Caco-2 (cell line): ENCODE measurements at regions not wholly inside any gene's neighbourhood (a gene's known extent, or its start where the extent isn't known, plus 50 kb on each side); places are given as distances from the start of the nearest gene placed in this dataset.

ENCODE experiments used
- BruUV-seq: library from RNA; stranded (reverse); fragments of 400-500 nt; replicated peaks from 2 replicates; lab custom pipeline; 2021; lab: Mats Ljungman, UMichigan
- CTCF ChIA-PET: fragments of 300-600 bp; sonication (Branson Sonifier 250); formaldehyde crosslinking; loops from one replicate; lab custom pipeline; 2022; ENCODE audit warnings: antibody characterized with exemption; lab: Charles Lee
- POLR2A ChIA-PET: fragments of 300-600 bp; sonication (Branson Sonifier 250); formaldehyde crosslinking; loops from one replicate; lab custom pipeline; 2022; ENCODE audit warnings: antibody characterized with exemption; lab: Charles Lee
- DNase-seq, 2 experiments: peaks; one replicate each; pipeline versions ENCODE4 v3.0.0 to v3.0.0-alpha.2; 2020 to 2022
- H3K27me3 ChIP-seq: replicated peaks from 2 replicates; pipeline ENCODE4 v1.6.0; 2011; ENCODE audit warnings: low read length; ENCODE audit not compliant: control insufficient read depth, insufficient read depth
- H3K36me3 ChIP-seq: 2 replicates; pipeline ENCODE4 v1.5.1; 2011; ENCODE audit warnings: low read length; ENCODE audit not compliant: control insufficient read depth, insufficient read depth
- H3K4me1 ChIP-seq: fragments of 250-450 bp; sonication (Bioruptor Pico); 2 replicates; pipeline ENCODE4 v1.5.1; 2020; ENCODE audit warnings: mild to moderate bottlenecking
- H3K4me3 ChIP-seq: 2 replicates; pipeline ENCODE4 v1.5.1; 2011; ENCODE audit warnings: low read depth, mild to moderate bottlenecking, control low read depth, low read length
- H3K9me3 ChIP-seq: fragments of 250-450 bp; sonication (Bioruptor Pico); 2 replicates; pipeline ENCODE4 v1.5.1; 2020; ENCODE audit warnings: mild to moderate bottlenecking, moderate library complexity
- H3K27ac Mint-ChIP-seq: one replicate; pipeline ENCODE4 v1.8.0; 2022; ENCODE audit warnings: mixed read lengths; ENCODE audit not compliant: unreplicated experiment
- H3K27me3 Mint-ChIP-seq: one replicate; pipeline ENCODE4 v1.8.0; 2022; ENCODE audit warnings: mixed read lengths; ENCODE audit not compliant: insufficient read depth, unreplicated experiment
- H3K36me3 Mint-ChIP-seq: one replicate; pipeline ENCODE4 v1.8.0; 2022; ENCODE audit warnings: mild to moderate bottlenecking, mixed read lengths; ENCODE audit not compliant: insufficient read depth, unreplicated experiment
- H3K4me1 Mint-ChIP-seq: one replicate; pipeline ENCODE4 v1.8.0; 2022; ENCODE audit warnings: low read depth, mixed read lengths; ENCODE audit not compliant: unreplicated experiment
- H3K4me3 Mint-ChIP-seq: one replicate; pipeline ENCODE4 v1.8.0; 2022; ENCODE audit warnings: mild to moderate bottlenecking, moderate library complexity, mixed read lengths; ENCODE audit not compliant: unreplicated experiment
- H3K9me3 Mint-ChIP-seq: one replicate; pipeline ENCODE4 v1.8.0; 2022; ENCODE audit warnings: mixed read lengths; ENCODE audit not compliant: unreplicated experiment
- CTCF ChIP-seq, 2 experiments: fragments of 200-600 bp in 1 of 2; IDR thresholded peaks; 1 replicate in 1 of 2; 2 replicates in 1 of 2; pipeline versions ENCODE4 v1.5.1 to v1.8.0; 2011 to 2022; ENCODE audit warnings: antibody characterized with exemption in 1 of 2, control low read depth in 1 of 2, inconsistent platforms in 1 of 2, low read depth in 1 of 2, low read length in 1 of 2, mild to moderate bottlenecking in 1 of 2, moderate library complexity in 1 of 2; ENCODE audit not compliant: insufficient read depth in 1 of 2, severe bottlenecking in 1 of 2, unreplicated experiment in 1 of 2
- intact Hi-C: fragments of 100-400 bp; cut with micrococcal nuclease; formaldehyde crosslinking; loops from one replicate; pipeline ENCODE4 v1.10.0; 2022; ENCODE audit not compliant: unreplicated experiment

GRCh38 chr12:106001837-106002218 is 136.9 kb downstream of the NUAK1 start:
- Mint-ChIP-seq H3K27ac (no peak overlapping the region), H3K27me3 (no peaks in the 10 kb centered on the region), H3K4me1 (peaks cover 22% of the 10 kb centered on the region), H3K4me3 (no peak overlapping the region), H3K9me3 (peaks cover 18% of the 10 kb centered on the region), H3K36me3 (no peaks in the 10 kb centered on the region)
- H3K27me3 ChIP-seq: no peaks in the 10 kb centered on the region
- BruUV-seq: no TSS peak
- H3K36me3 ChIP-seq: no peaks in the 10 kb centered on the region
- H3K4me1 ChIP-seq: peaks cover 29% of the 10 kb centered on the region
- H3K9me3 ChIP-seq: peaks cover 6% of the 10 kb centered on the region; the same call in 1 of the 2 replicates
- TF ChIP-seq CTCF (IDR thresholded peaks at IDR 0.05; ENCODE audit: insufficient read depth in 1 of 2, low read depth in 1 of 2, low read length in 1 of 2, severe bottlenecking in 1 of 2, unreplicated experiment in 1 of 2): no peak
- no peak for DNase-seq
- CTCF ChIA-PET: no interaction called here
- H3K4me3 ChIP-seq: no peak overlapping the region
- intact Hi-C loops: no loop called here
- POLR2A ChIA-PET: no interaction called here

- Histone ChIP-seq H3K4me1 (peaks cover 29% of the 10 kb centered on the region), H3K36me3 (no peaks in the 10 kb centered on the region), H3K4me3 (no peak overlapping the region), H3K27me3 (no peaks in the 10 kb centered on the region), H3K9me3 (peaks cover 6% of the 10 kb centered on the region; the same call in 1 of the 2 replicates)
- Mint-ChIP-seq H3K4me3 (no peak overlapping the region), H3K27me3 (no peaks in the 10 kb centered on the region), H3K9me3 (peaks cover 18% of the 10 kb centered on the region), H3K27ac (no peak overlapping the region), H3K36me3 (no peaks in the 10 kb centered on the region), H3K4me1 (peaks cover 25% of the 10 kb centered on the region)
- POLR2A ChIA-PET: no interaction called here
- no TSS peak for BruUV-seq
- DNase-seq: no peak
- CTCF ChIA-PET: no interaction called here
- no peak for TF ChIP-seq CTCF (IDR thresholded peaks at IDR 0.05; ENCODE audit: insufficient read depth in 1 of 2, low read depth in 1 of 2, low read length in 1 of 2, severe bottlenecking in 1 of 2, unreplicated experiment in 1 of 2)
- intact Hi-C loops: no loop called here
Observed at GRCh38 chr12:106003297-106003696, 135.5 kb downstream of the NUAK1 start.

- no TSS peak for BruUV-seq
- no peaks in the 10 kb centered on the region for H3K36me3 ChIP-seq
- no peak overlapping the region for H3K4me3 ChIP-seq
- peaks cover 29% of the 10 kb centered on the region for H3K4me1 ChIP-seq
- intact Hi-C loops: no loop called here
- Mint-ChIP-seq H3K9me3 (peaks cover 18% of the 10 kb centered on the region), H3K4me1 (peaks cover 25% of the 10 kb centered on the region), H3K27me3 (no peaks in the 10 kb centered on the region), H3K27ac (no peak overlapping the region), H3K36me3 (no peaks in the 10 kb centered on the region), H3K4me3 (no peak overlapping the region)
- POLR2A ChIA-PET: no interaction called here
- no peaks in the 10 kb centered on the region for H3K9me3 ChIP-seq
- H3K27me3 ChIP-seq: no peaks in the 10 kb centered on the region
- CTCF ChIA-PET: no interaction called here
- no peak for DNase-seq
- TF ChIP-seq CTCF (IDR thresholded peaks at IDR 0.05; ENCODE audit: insufficient read depth in 1 of 2, low read depth in 1 of 2, low read length in 1 of 2, severe bottlenecking in 1 of 2, unreplicated experiment in 1 of 2): no peak
Observed at GRCh38 chr12:106004289-106004688, 134.5 kb downstream of the NUAK1 start.
